Right lobe of liver (tissue), 6 donors: ENCODE measurements at regions not wholly inside any gene's neighbourhood (a gene's known extent, or its start where the extent isn't known, plus 50 kb on each side); places are given as distances from the start of the nearest gene placed in this dataset.
A peak's percentile ranks its signal among the peaks of the same experiment; 100 is the strongest.

ENCODE experiments used
- ATAC-seq, 4 donors: fragments of 200-7000 bp; cut with Tn5 transposase; one replicate each; pipeline ENCODE4 v1.9.1; 2020; ENCODE audit warnings: mild to moderate bottlenecking in 4 of 4, moderate library complexity in 4 of 4
- DNase-seq, 3 donors: peaks; one replicate each; pipeline ENCODE4 v3.0.0-alpha.2; 2020
- H3K27ac ChIP-seq, 3 donors: fragments of 200-600 bp; one replicate each; pipeline ENCODE4 v1.8.0; 2022
- H3K27me3 ChIP-seq, 2 donors: fragments of 200-600 bp; one replicate each; pipeline ENCODE4 v1.8.0; 2022
- H3K36me3 ChIP-seq, 4 donors: fragments of 200-600 bp; sonication (generic) in 1 of 4; one replicate each; pipeline versions ENCODE4 v1.5.1 to v1.8.0; 2017 to 2022; ENCODE audit warnings: control low read depth in 1 of 4
- H3K4me1 ChIP-seq, 4 donors: fragments of 200-600 bp; sonication (generic) in 1 of 4; one replicate each; pipeline versions ENCODE4 v1.5.1 to v1.8.0; 2017 to 2022; ENCODE audit warnings: control low read depth in 1 of 4
- H3K4me3 ChIP-seq, 3 donors: fragments of 200-600 bp; one replicate each; pipeline ENCODE4 v1.8.0; 2022
- H3K9me3 ChIP-seq, 4 donors: fragments of 200-600 bp; sonication (generic) in 1 of 4; one replicate each; pipeline versions ENCODE4 v1.5.1 to v1.8.0; 2017 to 2022; ENCODE audit warnings: control low read depth in 1 of 4
- POLR2A ChIP-seq: fragments of 450-650 bp; IDR thresholded peaks from one replicate; pipeline ENCODE4 v1.6.1; 2017; ENCODE audit warnings: antibody characterized with exemption, mild to moderate bottlenecking
- WGBS: methylation state at CpG from one replicate; pipeline ENCODE4 v1.1.6; 2018; ENCODE audit warnings: low coverage, low lambda C conversion rate; ENCODE audit not compliant: insufficient coverage; ENCODE audit errors: missing lambda C conversion rate; 5-methylcytosine and 5-hydroxymethylcytosine counted together
- intact Hi-C, 2 donors: fragments of 100-400 bp; cut with DNase I; formaldehyde crosslinking; loops; one replicate each; pipeline versions ENCODE4 v1.11.2 to v1.14.1; 2022
- TF ChIP-seq, protein P1 (sequence below), 4 donors: fragments of 200-600 bp in 3 of 4; fragments of 450-650 bp in 1 of 4; IDR thresholded peaks; one replicate each; pipeline versions ENCODE4 v1.5.1 to v1.8.0; 2016 to 2022; ENCODE audit warnings: antibody characterized with exemption in 4 of 4, mild to moderate bottlenecking in 2 of 4
- donor health status: DM: no; HTN: yes; CAD: no.
- donor health status: DM: no; HTN: no; CAD: no.
- donor health status: DM: no; HTN: no; CAD: no.
- donor health status: DM: no; HTN: yes; CAD: no.
- donor health status: DM: no; HTN: yes; CAD: no.

DNA sequence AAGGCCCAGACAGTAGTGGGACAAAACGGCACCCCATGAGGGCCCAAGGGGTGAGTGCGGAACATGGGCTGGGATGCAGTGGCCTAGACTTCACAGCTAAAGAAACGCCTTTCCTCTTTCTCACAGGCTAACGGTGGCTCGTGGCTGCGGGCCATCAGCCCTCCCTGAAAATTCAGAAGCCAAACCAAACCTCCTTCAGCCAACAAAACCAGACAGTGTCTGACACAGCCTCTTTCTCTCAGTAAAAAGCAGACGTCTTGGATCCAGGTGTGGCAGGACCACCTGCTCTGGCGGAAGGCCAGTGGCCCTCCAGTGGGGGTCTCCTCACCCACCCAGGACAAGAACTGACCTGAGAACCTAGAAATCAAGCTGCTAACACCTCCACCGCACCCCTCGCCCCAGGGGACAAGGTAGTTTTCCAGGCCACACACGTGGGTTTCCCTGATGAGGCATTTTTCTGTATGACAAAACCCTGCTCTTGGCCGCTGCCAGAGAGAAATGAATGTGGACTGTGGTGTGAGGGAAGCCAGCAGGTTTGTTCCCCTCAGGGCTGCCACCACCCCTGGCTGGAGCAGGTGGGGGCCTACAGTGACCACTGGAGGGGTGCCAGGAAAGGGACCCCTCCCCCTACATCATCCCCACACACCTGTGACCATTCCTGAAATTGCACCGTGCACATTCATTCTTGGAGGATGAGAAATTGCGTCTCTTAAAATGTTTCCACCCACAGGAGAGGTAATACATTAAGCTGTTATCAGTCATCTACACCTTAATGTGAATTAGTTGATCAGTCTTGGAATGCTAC is 76.8 kb upstream of the PIM1 start:
- H3K27me3 ChIP-seq = no peaks in the 10 kb centered on the region
- intact Hi-C loops = no loop called here
- peak in 1 of 4 donors; percentile 29 for ATAC-seq
- no peak overlapping the region for H3K4me3 ChIP-seq
- no peak for TF ChIP-seq POLR2A
- TF ChIP-seq, protein P1, sequence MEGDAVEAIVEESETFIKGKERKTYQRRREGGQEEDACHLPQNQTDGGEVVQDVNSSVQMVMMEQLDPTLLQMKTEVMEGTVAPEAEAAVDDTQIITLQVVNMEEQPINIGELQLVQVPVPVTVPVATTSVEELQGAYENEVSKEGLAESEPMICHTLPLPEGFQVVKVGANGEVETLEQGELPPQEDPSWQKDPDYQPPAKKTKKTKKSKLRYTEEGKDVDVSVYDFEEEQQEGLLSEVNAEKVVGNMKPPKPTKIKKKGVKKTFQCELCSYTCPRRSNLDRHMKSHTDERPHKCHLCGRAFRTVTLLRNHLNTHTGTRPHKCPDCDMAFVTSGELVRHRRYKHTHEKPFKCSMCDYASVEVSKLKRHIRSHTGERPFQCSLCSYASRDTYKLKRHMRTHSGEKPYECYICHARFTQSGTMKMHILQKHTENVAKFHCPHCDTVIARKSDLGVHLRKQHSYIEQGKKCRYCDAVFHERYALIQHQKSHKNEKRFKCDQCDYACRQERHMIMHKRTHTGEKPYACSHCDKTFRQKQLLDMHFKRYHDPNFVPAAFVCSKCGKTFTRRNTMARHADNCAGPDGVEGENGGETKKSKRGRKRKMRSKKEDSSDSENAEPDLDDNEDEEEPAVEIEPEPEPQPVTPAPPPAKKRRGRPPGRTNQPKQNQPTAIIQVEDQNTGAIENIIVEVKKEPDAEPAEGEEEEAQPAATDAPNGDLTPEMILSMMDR (IDR thresholded peaks at IDR 0.05) = no peak
- no peak overlapping the region for H3K27ac ChIP-seq
- no peaks in the 10 kb centered on the region for H3K36me3 ChIP-seq
- peaks cover 0 to 7% (median 0%) of the 10 kb centered on the region in 4 donors for H3K4me1 ChIP-seq
- H3K9me3 ChIP-seq = no peaks in the 10 kb centered on the region
- 73% methylated on average over 3 of the region's 14 CpGs for WGBS
- DNase-seq = no peak

DNA sequence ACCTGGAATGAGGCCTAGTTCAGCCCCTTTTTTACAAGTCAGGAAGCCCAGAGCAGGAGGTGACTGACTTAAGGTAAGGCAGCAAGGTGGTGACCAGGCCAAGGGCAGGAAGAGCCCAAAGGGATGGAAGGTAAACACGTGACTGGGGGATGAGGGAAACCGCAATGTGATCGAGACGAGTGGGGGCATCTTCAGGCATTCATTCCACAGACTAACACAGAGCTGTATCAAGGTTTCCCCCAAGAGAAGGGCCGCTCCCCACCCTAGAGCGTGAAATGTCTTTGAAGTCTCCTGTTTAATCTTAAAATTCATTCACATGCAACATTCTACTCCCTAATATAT is 76.3 kb upstream of the PIM1 start:
- Histone ChIP-seq H3K36me3 (no peaks in the 10 kb centered on the region), H3K4me1 (peaks cover 0 to 7% (median 0%) of the 10 kb centered on the region in 4 donors), H3K9me3 (no peaks in the 10 kb centered on the region), H3K27ac (no peak overlapping the region), H3K4me3 (no peak overlapping the region), H3K27me3 (no peaks in the 10 kb centered on the region)
- ATAC-seq = no peak
- TF ChIP-seq, protein P1 (IDR thresholded peaks at IDR 0.05) = no peak
- TF ChIP-seq POLR2A = no peak
- 70% methylated on average over 4 of the region's 6 CpGs for WGBS
- DNase-seq = no peak
- intact Hi-C loops = no loop called here

DNA sequence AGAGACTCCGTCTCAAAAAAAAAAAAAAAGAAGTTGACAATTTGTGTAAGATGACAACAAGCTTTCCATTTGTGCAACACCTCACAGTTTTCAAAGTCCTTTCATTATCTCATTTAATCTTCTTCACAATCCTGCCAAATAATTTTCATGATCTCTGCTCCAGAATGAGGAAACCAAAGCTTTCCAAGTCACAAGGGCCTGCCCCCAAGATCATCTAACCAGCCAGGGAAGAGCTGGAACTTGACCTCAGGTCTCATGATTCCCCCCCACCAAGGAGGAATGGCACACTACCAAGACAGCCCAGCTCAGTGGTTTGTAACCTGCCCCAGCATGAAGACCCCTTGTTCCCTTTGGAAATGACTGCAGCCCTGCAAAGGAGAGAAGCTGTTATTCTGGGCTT is 74.0 kb upstream of the PIM1 start:
- TF ChIP-seq POLR2A = no peak
- TF ChIP-seq, protein P1 (IDR thresholded peaks at IDR 0.05) = no peak
- H3K27me3 ChIP-seq = no peaks in the 10 kb centered on the region
- intact Hi-C loops = no loop called here

DNA sequence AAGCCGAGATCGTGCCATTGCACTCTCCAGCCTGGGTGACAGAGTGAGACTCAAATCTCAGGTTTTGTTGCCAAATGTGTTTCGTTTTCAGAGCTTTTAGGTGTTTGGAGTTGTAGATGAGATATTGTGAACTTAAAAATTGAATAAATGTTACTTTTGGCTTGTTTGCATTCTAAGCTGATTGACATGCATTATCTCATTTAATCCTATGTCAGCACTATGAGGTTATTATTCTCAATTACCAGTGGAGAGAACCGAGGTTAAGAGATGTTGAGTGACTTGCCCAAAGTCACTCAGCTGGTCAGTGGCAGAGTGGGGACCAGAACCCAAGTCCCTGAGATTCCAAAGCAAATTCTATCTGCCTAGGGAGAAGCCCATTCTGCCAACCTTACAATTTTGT is 72.6 kb upstream of the PIM1 start:
- intact Hi-C loops = no loop called here
- 94% methylated on average over 4 of the region's 4 CpGs for WGBS
- no peak for TF ChIP-seq POLR2A
- TF ChIP-seq, protein P1 (IDR thresholded peaks at IDR 0.05) = no peak
- ATAC-seq (no peak), DNase-seq (no peak)
- no peaks in the 10 kb centered on the region for H3K9me3 ChIP-seq
- peaks cover 0 to 14% (median 0%) of the 10 kb centered on the region in 4 donors for H3K4me1 ChIP-seq
- no peaks in the 10 kb centered on the region for H3K36me3 ChIP-seq
- H3K27me3 ChIP-seq = no peaks in the 10 kb centered on the region
- H3K4me3 ChIP-seq = no peak overlapping the region
- no peak overlapping the region for H3K27ac ChIP-seq

More for the DNA sequence above, 74.0 kb upstream of the PIM1 start:
- Histone ChIP-seq H3K4me1 (peaks cover 0 to 7% (median 0%) of the 10 kb centered on the region in 4 donors), H3K36me3 (no peaks in the 10 kb centered on the region), H3K27ac (peak overlapping the region in 1 of 3 donors; percentile 19), H3K4me3 (no peak overlapping the region), H3K9me3 (no peaks in the 10 kb centered on the region)
- DNase-seq = no peak
- ATAC-seq = peak in 3 of 4 donors; percentile 23 to 68 (median 65)
- WGBS = no CpG with 5 or more reads among the region's 1 CpG
